ENCODE measurements at regions not wholly inside any gene's neighbourhood (a gene's known extent, or its start where the extent isn't known, plus 50 kb on each side); places are given as distances from the start of the nearest gene placed in this dataset.
"Not testable (repeated sequence)": the region's sequence is repeated elsewhere in the genome, so short reads cannot be mapped to it uniquely, and the experiment has no call there.

DNA sequence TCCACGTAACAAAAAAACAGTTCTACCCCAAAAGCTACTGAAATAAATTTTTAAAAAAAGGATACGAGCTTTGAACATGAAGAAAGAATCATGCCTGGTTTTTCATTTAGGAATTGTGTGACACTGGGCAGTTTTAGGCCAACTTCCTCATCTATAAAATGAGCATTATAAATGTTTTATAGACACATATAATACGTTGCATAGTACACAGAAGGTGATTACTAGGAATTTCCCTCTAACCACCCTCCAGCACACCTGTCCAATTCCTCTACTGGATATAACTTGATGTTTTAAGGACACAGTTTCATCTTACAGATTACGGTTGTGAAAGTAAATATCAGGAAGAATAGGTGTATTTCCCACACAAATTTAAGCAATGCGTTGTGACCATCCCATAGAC, 85.5 kb upstream of the IQCM start:
- H3K4me1 ChIP-seq (ENCODE audit: control insufficient read depth, insufficient read depth, low read length) = no peaks in the 10 kb centered on the region
- no peaks in the 10 kb centered on the region for H3K36me3 ChIP-seq (ENCODE audit: insufficient read depth, low read length)
- H3K4me3 ChIP-seq (ENCODE audit: low read length) = no peak overlapping the region
- no peak overlapping the region for H3K4me2 ChIP-seq (ENCODE audit: low read length)
- H3K27me3 ChIP-seq (ENCODE audit: control insufficient read depth, insufficient read depth, low read length) = no peaks in the 10 kb centered on the region
- H3K9ac ChIP-seq (ENCODE audit: low read depth, low read length) = no peak overlapping the region
- no peaks in the 10 kb centered on the region for H3K9me3 ChIP-seq (replicated peaks; ENCODE audit: low read length)

DNA sequence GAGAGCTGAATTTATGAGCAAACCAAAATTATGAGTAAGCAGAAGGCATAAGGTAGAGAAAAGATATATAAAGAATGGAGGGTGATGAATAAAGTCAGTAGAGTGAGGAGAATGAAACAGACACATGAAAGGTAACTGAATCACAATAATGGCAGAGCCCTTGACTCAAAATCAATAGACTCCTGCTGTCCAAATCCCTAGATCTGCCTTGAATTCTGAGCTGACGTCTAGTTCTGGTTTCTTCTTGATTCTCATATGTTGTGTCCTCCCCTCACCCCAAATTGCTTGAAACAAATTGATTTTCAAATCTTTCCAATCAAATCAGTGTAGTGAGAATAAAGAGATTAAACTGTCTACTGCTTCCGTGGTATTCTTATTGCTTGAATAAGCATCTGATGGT, 86.6 kb upstream of the IQCM start:
- Histone ChIP-seq H3K4me3 (ENCODE audit: low read length) (no peak overlapping the region), H3K9ac (ENCODE audit: low read depth, low read length) (no peak overlapping the region), H3K27me3 (ENCODE audit: control insufficient read depth, insufficient read depth, low read length) (no peaks in the 10 kb centered on the region), H3K9me3 (replicated peaks; ENCODE audit: low read length) (no peaks in the 10 kb centered on the region), H3K4me1 (ENCODE audit: control insufficient read depth, insufficient read depth, low read length) (no peaks in the 10 kb centered on the region), H3K4me2 (ENCODE audit: low read length) (no peak overlapping the region), H3K36me3 (ENCODE audit: insufficient read depth, low read length) (no peaks in the 10 kb centered on the region)

DNA sequence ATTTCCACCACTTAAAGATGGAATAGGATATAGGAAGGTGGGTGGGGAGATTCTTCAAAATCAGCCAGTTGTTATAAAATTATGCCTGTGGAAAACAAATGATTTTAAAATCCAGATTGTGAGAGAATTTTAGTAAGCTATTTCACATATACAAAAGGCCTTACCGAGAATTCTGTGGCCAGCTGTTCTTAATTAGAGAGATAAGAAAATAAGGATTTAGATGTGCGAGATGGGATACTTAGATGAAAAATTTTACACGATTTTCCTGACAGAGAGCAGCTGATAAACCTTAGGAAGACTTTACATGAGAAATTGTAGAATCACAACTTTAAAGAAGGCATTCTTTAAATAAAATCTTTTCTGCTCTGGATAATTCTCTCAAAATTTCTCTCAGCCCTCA, 94.5 kb upstream of the IQCM start:
- no peaks in the 10 kb centered on the region for H3K9me3 ChIP-seq (replicated peaks; ENCODE audit: low read length)
- no peak overlapping the region for H3K4me3 ChIP-seq (ENCODE audit: low read length)
- no peak overlapping the region for H3K9ac ChIP-seq (ENCODE audit: low read depth, low read length)
- no peaks in the 10 kb centered on the region for H3K27me3 ChIP-seq (ENCODE audit: control insufficient read depth, insufficient read depth, low read length)
- H3K4me1 ChIP-seq (ENCODE audit: control insufficient read depth, insufficient read depth, low read length) = peaks cover 10% of the 10 kb centered on the region
- no peak overlapping the region for H3K4me2 ChIP-seq (ENCODE audit: low read length)
- H3K36me3 ChIP-seq (ENCODE audit: insufficient read depth, low read length) = no peaks in the 10 kb centered on the region

DNA sequence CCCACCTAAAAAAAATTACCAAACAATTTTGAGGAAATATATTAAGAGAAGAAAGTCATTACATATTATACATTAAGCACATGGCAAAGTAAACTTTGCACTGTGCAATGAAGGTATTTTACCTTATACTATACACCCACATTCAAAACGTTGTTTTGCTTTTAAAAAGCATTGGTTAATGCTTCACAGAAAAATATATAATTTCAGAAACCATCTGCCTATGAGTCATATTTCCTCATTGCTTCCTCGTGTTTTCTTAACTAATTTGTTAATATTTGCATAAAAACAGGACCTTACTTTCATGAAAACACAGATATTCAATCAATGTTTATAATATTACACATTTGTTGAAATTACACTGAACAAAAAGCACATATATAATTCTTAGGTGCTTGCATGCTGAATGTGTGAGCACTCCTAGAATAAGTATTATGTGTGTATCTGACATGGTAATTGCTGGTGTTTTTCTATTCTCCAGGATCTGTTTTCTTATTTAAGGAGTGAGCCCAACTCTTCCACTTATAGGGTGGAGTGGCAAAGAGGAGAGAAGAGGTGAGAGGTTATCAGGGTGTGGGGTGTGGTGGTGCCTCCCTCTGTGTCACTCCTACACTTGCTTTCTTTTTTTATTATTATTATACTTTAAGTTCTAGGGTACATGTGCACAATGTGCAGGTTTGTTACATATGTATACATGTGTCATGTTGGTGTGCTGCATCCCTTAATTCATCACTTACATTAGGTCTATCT, 95.1 kb upstream of the IQCM start:
- Histone ChIP-seq H3K27me3 (ENCODE audit: control insufficient read depth, insufficient read depth, low read length) (no peaks in the 10 kb centered on the region), H3K4me1 (ENCODE audit: control insufficient read depth, insufficient read depth, low read length) (peaks cover 10% of the 10 kb centered on the region), H3K36me3 (ENCODE audit: insufficient read depth, low read length) (no peaks in the 10 kb centered on the region), H3K9ac (ENCODE audit: low read depth, low read length) (no peak overlapping the region), H3K9me3 (replicated peaks; ENCODE audit: low read length) (no peaks in the 10 kb centered on the region), H3K4me2 (ENCODE audit: low read length) (no peak overlapping the region), H3K4me3 (ENCODE audit: low read length) (no peak overlapping the region)

DNA sequence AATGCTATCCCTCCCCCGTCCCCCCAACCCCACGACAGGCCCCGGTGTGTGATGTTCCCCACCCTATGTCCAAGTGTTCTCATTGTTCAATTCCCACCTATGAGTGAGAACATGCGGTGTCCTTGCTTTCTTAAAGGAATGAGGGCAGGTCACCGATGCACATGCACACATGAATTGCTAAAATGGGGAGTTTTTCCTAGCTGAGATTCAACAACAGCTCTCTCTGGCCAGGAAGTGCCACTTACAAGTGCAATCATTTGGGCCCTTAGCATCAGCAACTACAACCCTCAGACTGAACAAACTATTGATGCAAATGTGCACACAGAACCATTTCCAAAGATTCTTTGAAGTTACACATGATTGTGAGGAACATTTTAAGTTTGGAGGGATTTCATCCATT, 95.7 kb upstream of the IQCM start:
- Histone ChIP-seq H3K9me3 (replicated peaks; ENCODE audit: low read length) (no peaks in the 10 kb centered on the region), H3K4me3 (ENCODE audit: low read length) (no peak overlapping the region), H3K4me1 (ENCODE audit: control insufficient read depth, insufficient read depth, low read length) (peaks cover 10% of the 10 kb centered on the region), H3K36me3 (ENCODE audit: insufficient read depth, low read length) (no peaks in the 10 kb centered on the region), H3K27me3 (ENCODE audit: control insufficient read depth, insufficient read depth, low read length) (no peaks in the 10 kb centered on the region), H3K4me2 (ENCODE audit: low read length) (no peak overlapping the region), H3K9ac (ENCODE audit: low read depth, low read length) (no peak overlapping the region)

DNA sequence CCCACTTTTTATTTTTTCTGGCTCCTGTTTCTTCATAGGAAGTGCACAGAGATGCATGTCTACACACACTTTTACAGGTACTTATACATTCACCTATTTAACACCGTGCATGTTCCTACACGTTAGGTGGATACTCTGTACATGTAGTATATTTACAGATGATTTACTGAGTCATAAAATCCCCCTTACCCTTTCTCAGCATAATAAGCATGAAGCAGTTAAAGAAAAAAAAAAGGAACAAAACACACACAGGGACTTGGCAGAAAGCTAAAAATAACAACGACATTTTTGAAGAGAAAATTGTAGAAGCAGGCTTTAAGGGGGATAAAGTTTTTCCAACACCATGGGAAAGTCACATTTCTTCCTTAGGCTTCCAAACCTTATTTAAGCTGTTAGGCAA, 96.4 kb upstream of the IQCM start:
- H3K4me1 ChIP-seq (ENCODE audit: control insufficient read depth, insufficient read depth, low read length) = peaks cover 10% of the 10 kb centered on the region
- no peak overlapping the region for H3K9ac ChIP-seq (ENCODE audit: low read depth, low read length)
- no peak overlapping the region for H3K4me2 ChIP-seq (ENCODE audit: low read length)
- no peaks in the 10 kb centered on the region for H3K27me3 ChIP-seq (ENCODE audit: control insufficient read depth, insufficient read depth, low read length)
- no peaks in the 10 kb centered on the region for H3K36me3 ChIP-seq (ENCODE audit: insufficient read depth, low read length)
- H3K4me3 ChIP-seq (ENCODE audit: low read length) = no peak overlapping the region
- H3K9me3 ChIP-seq (replicated peaks; ENCODE audit: low read length) = no peaks in the 10 kb centered on the region

DNA sequence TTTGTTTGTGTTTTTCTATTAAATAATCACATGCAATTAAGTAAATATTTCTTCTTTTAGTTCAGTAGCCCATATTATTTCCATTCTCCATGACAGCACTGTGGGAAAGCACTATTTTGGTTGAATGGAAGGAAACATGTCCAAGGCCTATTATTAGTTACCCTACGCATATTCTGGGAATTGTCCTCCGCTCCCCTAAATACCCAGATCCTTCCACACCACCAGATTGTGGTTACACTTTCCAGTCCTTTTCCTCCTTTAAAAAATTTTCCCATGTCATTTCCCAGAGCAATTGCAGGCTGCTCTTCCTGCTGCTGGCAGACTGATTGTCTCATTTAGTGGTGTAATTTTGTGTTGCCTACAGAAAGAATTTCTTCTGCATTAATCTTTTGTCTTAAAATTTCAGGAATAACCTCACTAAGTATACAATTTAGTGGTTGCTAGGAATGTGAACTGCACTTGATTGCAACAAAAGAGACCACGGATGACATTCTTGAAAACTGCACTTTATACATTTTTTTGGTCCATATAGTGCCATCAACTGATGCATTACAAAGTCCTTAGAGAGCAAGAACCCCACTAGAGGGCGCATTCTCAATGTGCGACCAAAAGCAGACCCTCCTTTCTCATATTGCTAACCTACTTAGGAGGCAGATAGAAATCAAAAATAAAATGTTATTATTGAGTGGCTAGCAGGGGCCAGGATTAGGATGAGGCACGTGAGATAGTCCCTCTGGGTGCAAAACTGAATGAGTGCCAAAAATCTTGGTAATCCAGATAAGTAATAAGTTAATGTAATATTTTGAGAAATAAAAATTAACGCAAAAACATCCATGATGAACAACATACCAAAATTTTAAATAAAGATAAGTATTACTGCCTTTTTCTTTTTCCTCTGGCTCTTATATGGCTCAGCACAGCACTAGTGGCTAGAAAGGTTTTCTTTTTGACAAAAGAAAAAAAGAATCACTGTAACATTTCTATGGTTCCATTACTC, 98.8 kb upstream of the IQCM start:
- Histone ChIP-seq H3K4me1 (ENCODE audit: control insufficient read depth, insufficient read depth, low read length) (peaks cover 10% of the 10 kb centered on the region), H3K9ac (ENCODE audit: low read depth, low read length) (no peak overlapping the region), H3K36me3 (ENCODE audit: insufficient read depth, low read length) (no peaks in the 10 kb centered on the region), H3K4me2 (ENCODE audit: low read length) (no peak overlapping the region), H3K27me3 (ENCODE audit: control insufficient read depth, insufficient read depth, low read length) (no peaks in the 10 kb centered on the region), H3K4me3 (ENCODE audit: low read length) (no peak overlapping the region), H3K9me3 (replicated peaks; ENCODE audit: low read length) (no peaks in the 10 kb centered on the region)

DNA sequence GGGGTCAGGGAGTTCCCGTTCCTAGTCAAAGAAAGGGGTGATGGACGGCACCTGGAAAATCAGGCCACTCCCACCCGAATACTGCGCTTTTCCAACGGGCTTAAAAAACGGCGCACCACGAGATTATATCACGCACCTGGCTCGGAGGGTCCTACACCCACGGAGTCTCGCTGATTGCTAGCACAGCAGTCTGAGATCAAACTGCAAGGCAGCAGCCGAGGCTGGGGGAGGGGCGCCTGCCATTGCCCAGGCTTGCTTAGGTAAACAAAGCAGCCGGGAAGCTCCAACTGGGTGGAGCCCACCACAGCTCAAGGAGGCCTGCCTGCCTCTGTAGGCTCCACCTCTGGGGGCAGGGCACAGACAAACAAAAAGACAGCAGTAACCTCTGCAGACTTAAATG, 100.1 kb upstream of the IQCM start:
- H3K4me1 ChIP-seq (ENCODE audit: control insufficient read depth, insufficient read depth, low read length); H3K27me3 ChIP-seq (ENCODE audit: control insufficient read depth, insufficient read depth, low read length); H3K9ac ChIP-seq (ENCODE audit: low read depth, low read length); H3K9me3 ChIP-seq (replicated peaks; ENCODE audit: low read length); H3K4me2 ChIP-seq (ENCODE audit: low read length); H3K36me3 ChIP-seq (ENCODE audit: insufficient read depth, low read length); H3K4me3 ChIP-seq (ENCODE audit: low read length): not testable (repeated sequence)

DNA sequence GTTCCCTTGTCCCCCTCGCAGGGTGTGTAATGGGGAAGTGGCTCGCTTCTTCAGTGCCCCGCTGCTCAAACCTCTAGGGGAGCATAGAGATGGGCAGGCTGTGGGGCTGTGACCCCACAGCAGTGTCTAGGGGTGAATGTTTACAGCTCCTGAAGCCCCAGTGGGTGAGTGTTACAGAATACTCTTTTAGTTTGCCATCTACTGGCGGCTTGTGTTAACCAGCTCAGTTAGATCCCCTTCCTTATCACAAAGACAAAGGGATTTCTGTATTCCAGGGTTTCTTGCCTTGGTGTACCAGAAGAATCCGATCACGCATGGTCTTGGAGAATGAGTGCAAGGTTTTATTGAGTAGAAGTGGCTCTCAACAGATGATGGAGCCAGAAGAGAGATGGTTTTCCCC, 108.1 kb upstream of the IQCM start:
- H3K9ac ChIP-seq (ENCODE audit: low read depth, low read length) = no peak overlapping the region
- no peaks in the 10 kb centered on the region for H3K9me3 ChIP-seq (replicated peaks; ENCODE audit: low read length)
- H3K4me2 ChIP-seq (ENCODE audit: low read length) = no peak overlapping the region
- no peaks in the 10 kb centered on the region for H3K27me3 ChIP-seq (ENCODE audit: control insufficient read depth, insufficient read depth, low read length)
- no peaks in the 10 kb centered on the region for H3K4me1 ChIP-seq (ENCODE audit: control insufficient read depth, insufficient read depth, low read length)
- H3K36me3 ChIP-seq (ENCODE audit: insufficient read depth, low read length) = no peaks in the 10 kb centered on the region
- H3K4me3 ChIP-seq (ENCODE audit: low read length) = no peak overlapping the region

DNA sequence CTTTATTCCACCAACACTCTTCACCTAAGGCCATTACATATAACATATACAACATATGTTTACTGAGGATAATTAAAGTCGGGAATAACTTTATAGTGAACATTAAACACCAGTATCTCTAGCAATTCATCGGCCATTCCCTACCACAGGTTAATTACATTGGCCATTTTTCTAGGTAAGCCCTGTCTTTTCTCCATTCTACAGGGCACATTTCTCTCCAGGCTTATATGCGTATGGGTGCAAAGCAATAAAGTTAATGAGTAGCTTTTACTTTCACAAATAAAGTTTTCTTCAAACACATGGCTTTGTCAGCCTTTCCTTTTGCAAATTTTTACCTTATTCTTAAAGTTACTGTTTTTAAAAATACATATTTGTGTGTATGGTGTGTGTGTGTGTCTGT, 111.9 kb upstream of the IQCM start:
- no peaks in the 10 kb centered on the region for H3K4me1 ChIP-seq (ENCODE audit: control insufficient read depth, insufficient read depth, low read length)
- no peak overlapping the region for H3K4me3 ChIP-seq (ENCODE audit: low read length)
- H3K9ac ChIP-seq (ENCODE audit: low read depth, low read length) = no peak overlapping the region
- no peaks in the 10 kb centered on the region for H3K36me3 ChIP-seq (ENCODE audit: insufficient read depth, low read length)
- H3K4me2 ChIP-seq (ENCODE audit: low read length) = no peak overlapping the region
- no peaks in the 10 kb centered on the region for H3K27me3 ChIP-seq (ENCODE audit: control insufficient read depth, insufficient read depth, low read length)
- H3K9me3 ChIP-seq (replicated peaks; ENCODE audit: low read length) = no peaks in the 10 kb centered on the region

DNA sequence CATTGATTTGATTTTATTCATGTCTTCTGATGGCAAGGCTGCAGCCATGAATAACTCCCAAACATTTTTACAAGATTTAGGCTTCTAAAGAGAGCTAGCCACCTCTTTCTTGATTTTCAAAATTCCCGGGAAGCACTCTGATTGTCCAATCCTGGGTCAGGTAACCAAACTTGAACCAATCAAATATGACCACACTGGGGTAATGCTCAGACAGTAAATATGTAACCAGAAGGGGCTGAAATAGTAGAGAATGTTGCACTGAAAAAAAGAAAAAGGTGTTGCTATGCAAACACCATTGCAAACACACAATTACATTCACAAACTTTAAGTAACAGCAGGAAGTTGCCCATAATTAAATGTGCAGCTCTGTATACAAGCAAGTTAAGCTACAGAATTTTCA, 112.9 kb upstream of the IQCM start:
- no peak overlapping the region for H3K4me3 ChIP-seq (ENCODE audit: low read length)
- H3K9ac ChIP-seq (ENCODE audit: low read depth, low read length) = no peak overlapping the region
- no peak overlapping the region for H3K4me2 ChIP-seq (ENCODE audit: low read length)
- H3K4me1 ChIP-seq (ENCODE audit: control insufficient read depth, insufficient read depth, low read length) = no peaks in the 10 kb centered on the region
- H3K36me3 ChIP-seq (ENCODE audit: insufficient read depth, low read length) = no peaks in the 10 kb centered on the region
- H3K9me3 ChIP-seq (replicated peaks; ENCODE audit: low read length) = no peaks in the 10 kb centered on the region
- no peaks in the 10 kb centered on the region for H3K27me3 ChIP-seq (ENCODE audit: control insufficient read depth, insufficient read depth, low read length)
